ENCODE measurements at regions not wholly inside any gene's neighbourhood (a gene's known extent, or its start where the extent isn't known, plus 50 kb on each side); places are given as distances from the start of the nearest gene placed in this dataset.

- no peaks in the 10 kb centered on the region for H3K9me3 ChIP-seq (ENCODE audit: control insufficient read depth, insufficient read depth, low read length)
- peaks cover 16 to 31% of the 10 kb centered on the region in 2 donors for H3K27me3 Mint-ChIP-seq (ENCODE audit: low read depth in 2 of 2)
- TF ChIP-seq, protein P1, sequence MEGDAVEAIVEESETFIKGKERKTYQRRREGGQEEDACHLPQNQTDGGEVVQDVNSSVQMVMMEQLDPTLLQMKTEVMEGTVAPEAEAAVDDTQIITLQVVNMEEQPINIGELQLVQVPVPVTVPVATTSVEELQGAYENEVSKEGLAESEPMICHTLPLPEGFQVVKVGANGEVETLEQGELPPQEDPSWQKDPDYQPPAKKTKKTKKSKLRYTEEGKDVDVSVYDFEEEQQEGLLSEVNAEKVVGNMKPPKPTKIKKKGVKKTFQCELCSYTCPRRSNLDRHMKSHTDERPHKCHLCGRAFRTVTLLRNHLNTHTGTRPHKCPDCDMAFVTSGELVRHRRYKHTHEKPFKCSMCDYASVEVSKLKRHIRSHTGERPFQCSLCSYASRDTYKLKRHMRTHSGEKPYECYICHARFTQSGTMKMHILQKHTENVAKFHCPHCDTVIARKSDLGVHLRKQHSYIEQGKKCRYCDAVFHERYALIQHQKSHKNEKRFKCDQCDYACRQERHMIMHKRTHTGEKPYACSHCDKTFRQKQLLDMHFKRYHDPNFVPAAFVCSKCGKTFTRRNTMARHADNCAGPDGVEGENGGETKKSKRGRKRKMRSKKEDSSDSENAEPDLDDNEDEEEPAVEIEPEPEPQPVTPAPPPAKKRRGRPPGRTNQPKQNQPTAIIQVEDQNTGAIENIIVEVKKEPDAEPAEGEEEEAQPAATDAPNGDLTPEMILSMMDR (IDR thresholded peaks at IDR 0.05): no peak
- no peak overlapping the region for H3K27ac Mint-ChIP-seq
- H3K36me3 Mint-ChIP-seq: no peaks in the 10 kb centered on the region
- H3K4me3 ChIP-seq (ENCODE audit: low read length): no peak overlapping the region
- H3K9me3 Mint-ChIP-seq: no peaks in the 10 kb centered on the region
- no peak overlapping the region for H3K27ac ChIP-seq (ENCODE audit: low read length)
- H3K27me3 ChIP-seq (ENCODE audit: control insufficient read depth, insufficient read depth, low read length): no peaks in the 10 kb centered on the region
- peaks cover 5 to 6% of the 10 kb centered on the region in 2 donors for H3K4me1 Mint-ChIP-seq
- DNase-seq (no peak), ATAC-seq (no peak)
- 88% methylated on average over 9 of the region's 9 CpGs for WGBS (ENCODE audit: insufficient coverage)
- no peaks in the 10 kb centered on the region for H3K36me3 ChIP-seq (ENCODE audit: control insufficient read depth, insufficient read depth, low read length)
- intact Hi-C loops (cut with micrococcal nuclease): no loop called here
- H3K4me1 ChIP-seq (ENCODE audit: control insufficient read depth, insufficient read depth, low read length): peaks cover 5% of the 10 kb centered on the region
- no peak overlapping the region for H3K4me3 Mint-ChIP-seq
These were observed 86.8 kb upstream of the LANCL2 start for GRCh38 chr7:55278321-55278720.

GRCh38 chr7:55279080-55279845, 85.9 kb upstream of the LANCL2 start:
- 82% methylated on average over 14 of the region's 14 CpGs for WGBS (ENCODE audit: insufficient coverage)
- H3K36me3 ChIP-seq (ENCODE audit: control insufficient read depth, insufficient read depth, low read length): no peaks in the 10 kb centered on the region
- TF ChIP-seq, protein P1 (IDR thresholded peaks at IDR 0.05): no peak
- no peak overlapping the region for H3K27ac ChIP-seq (ENCODE audit: low read length)
- ATAC-seq: no peak
- Mint-ChIP-seq H3K36me3 (no peaks in the 10 kb centered on the region), H3K27ac (no peak overlapping the region), H3K9me3 (no peaks in the 10 kb centered on the region), H3K4me3 (no peak overlapping the region), H3K4me1 (peaks cover 5 to 6% of the 10 kb centered on the region in 2 donors), H3K27me3 (ENCODE audit: low read depth in 2 of 2) (peaks cover 17 to 28% of the 10 kb centered on the region in 2 donors)
- H3K9me3 ChIP-seq (ENCODE audit: control insufficient read depth, insufficient read depth, low read length): no peaks in the 10 kb centered on the region
- DNase-seq: no peak
- intact Hi-C loops (cut with micrococcal nuclease): no loop called here
- peaks cover 5% of the 10 kb centered on the region for H3K4me1 ChIP-seq (ENCODE audit: control insufficient read depth, insufficient read depth, low read length)
- peaks cover 1% of the 10 kb centered on the region for H3K27me3 ChIP-seq (ENCODE audit: control insufficient read depth, insufficient read depth, low read length)
- H3K4me3 ChIP-seq (ENCODE audit: low read length): no peak overlapping the region

DNA sequence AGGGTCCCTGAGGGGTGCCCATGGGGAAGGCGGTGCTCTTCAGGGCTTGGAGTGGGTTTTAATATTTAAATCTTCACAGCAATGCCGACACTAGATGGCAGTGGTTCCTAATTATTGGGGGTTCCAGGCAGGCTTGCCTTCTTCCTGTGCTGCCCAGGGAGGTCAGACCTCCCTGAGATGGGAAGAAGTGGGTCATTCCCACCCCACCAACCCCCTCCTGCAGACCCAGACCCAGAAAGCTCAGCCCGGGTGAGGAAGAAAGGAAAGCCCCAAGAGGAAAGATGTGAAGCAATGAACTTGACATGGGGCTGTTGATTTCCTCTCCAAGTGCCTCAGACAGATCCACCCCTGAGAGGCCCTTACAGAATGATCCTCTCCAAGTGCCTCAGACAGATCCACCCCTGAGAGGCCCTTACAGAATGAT, 85.1 kb upstream of the LANCL2 start:
- TF ChIP-seq, protein P1 (IDR thresholded peaks at IDR 0.05): peak; percentile 76
- no peaks in the 10 kb centered on the region for H3K9me3 Mint-ChIP-seq
- H3K36me3 Mint-ChIP-seq: no peaks in the 10 kb centered on the region
- Histone ChIP-seq H3K36me3 (ENCODE audit: control insufficient read depth, insufficient read depth, low read length) (no peaks in the 10 kb centered on the region), H3K4me1 (ENCODE audit: control insufficient read depth, insufficient read depth, low read length) (peaks cover 5% of the 10 kb centered on the region), H3K27ac (ENCODE audit: low read length) (no peak overlapping the region), H3K27me3 (ENCODE audit: control insufficient read depth, insufficient read depth, low read length) (peaks cover 2% of the 10 kb centered on the region), H3K9me3 (ENCODE audit: control insufficient read depth, insufficient read depth, low read length) (no peaks in the 10 kb centered on the region), H3K4me3 (ENCODE audit: low read length) (no peak overlapping the region)
- peak; percentile 33 to 84 for DNase-seq
- H3K4me3 Mint-ChIP-seq: no peak overlapping the region
- H3K27me3 Mint-ChIP-seq (ENCODE audit: low read depth in 2 of 2): peaks cover 12 to 20% of the 10 kb centered on the region in 2 donors
- peak; percentile 72 to 92 (median 85) for ATAC-seq
- intact Hi-C loops (cut with micrococcal nuclease): loop anchor here (1.0 to 5.0 kb wide), 2 partner anchors 135 to 317 kb away; no protein-coding TSS in a partner anchor
- peaks cover 5 to 6% of the 10 kb centered on the region in 2 donors for H3K4me1 Mint-ChIP-seq
- 17% methylated on average over 2 of the region's 3 CpGs for WGBS (ENCODE audit: insufficient coverage)
- H3K27ac Mint-ChIP-seq: no peak overlapping the region

All from natural killer cell (primary cell).